ENCODE measurements at regions not wholly inside any gene's neighbourhood (a gene's known extent, or its start where the extent isn't known, plus 50 kb on each side); places are given as distances from the start of the nearest gene placed in this dataset.

GRCh38 chr9:22214021-22214420, 204.9 kb upstream of the CDKN2B start:
- Histone ChIP-seq H3K9me3 (ENCODE audit: control insufficient read depth, low read depth, low read length) (no peaks in the 10 kb centered on the region), H3K79me1 (ENCODE audit: insufficient read depth, low read depth, low read length, poor library complexity, severe bottlenecking) (no peaks in the 10 kb centered on the region), H3K14ac (ENCODE audit: insufficient read depth, low read length) (no peak overlapping the region), H4K8ac (replicated peaks; ENCODE audit: insufficient read length, low read depth, low read length) (no peak overlapping the region), H3K9ac (ENCODE audit: extremely low read depth, insufficient read length, low read length) (no peak overlapping the region), H3K27ac (ENCODE audit: insufficient read length, low read depth, low read length) (no peak overlapping the region), H2AK5ac (ENCODE audit: insufficient read length, low read length) (no peak overlapping the region), H4K91ac (ENCODE audit: insufficient read length, low read depth, low read length) (no peak overlapping the region), H2BK15ac (ENCODE audit: low read depth, low read length) (no peak overlapping the region), H3K23ac (ENCODE audit: insufficient read length, low read depth, low read length) (no peak overlapping the region), H3K23me2 (ENCODE audit: insufficient read length, low read depth, low read length, poor library complexity, severe bottlenecking) (no peaks in the 10 kb centered on the region), H3K79me2 (ENCODE audit: insufficient read depth, low read length) (no peaks in the 10 kb centered on the region), H3K56ac (ENCODE audit: insufficient read length, low read depth, low read length) (no peak overlapping the region), H4K5ac (ENCODE audit: insufficient read length, low read depth, low read length) (no peak overlapping the region), H3K4ac (ENCODE audit: low read depth, low read length) (no peak overlapping the region), H2BK20ac (ENCODE audit: low read depth, low read length, poor library complexity, severe bottlenecking) (no peak overlapping the region), H2BK120ac (ENCODE audit: low read depth, low read length, poor library complexity, severe bottlenecking) (no peak overlapping the region), H3K4me1 (ENCODE audit: insufficient read depth, low read length) (no peaks in the 10 kb centered on the region; the same call in 1 of the 2 replicates), H2BK5ac (ENCODE audit: insufficient read length, low read length) (no peak overlapping the region), H2AFZ (ENCODE audit: low read length) (no peak overlapping the region), H3T11ph (ENCODE audit: low read length) (no peak overlapping the region), H2BK12ac (ENCODE audit: insufficient read length, low read depth, low read length) (no peak overlapping the region), H3K18ac (ENCODE audit: insufficient read length, low read depth, low read length) (no peak overlapping the region), H4K20me1 (ENCODE audit: control insufficient read depth, insufficient read depth, insufficient read length) (no peaks in the 10 kb centered on the region), H3K4me2 (ENCODE audit: insufficient read depth, insufficient read length, low read length) (no peak overlapping the region), H3K27me3 (ENCODE audit: insufficient read depth, low read length) (no peaks in the 10 kb centered on the region)
- no peak for TF ChIP-seq CTCF (conservative IDR thresholded peaks at IDR 0.05)
- H3K27me3 Mint-ChIP-seq (ENCODE audit: low read depth) = no peaks in the 10 kb centered on the region
- no peak overlapping the region for H3K4me3 Mint-ChIP-seq
- no CpG with 5 or more reads among the region's 3 CpGs for WGBS (ENCODE audit: extremely low coverage, insufficient read length, low lambda C conversion rate)
- no peak overlapping the region for H3K27ac Mint-ChIP-seq
- peaks cover 2 to 9% of the 10 kb centered on the region in 2 experiments; a peak in 3 of 4 replicates for H3K4me1 Mint-ChIP-seq
- DNase-seq = no peak
- H3K36me3 Mint-ChIP-seq (ENCODE audit: insufficient read depth in 1 of 3, low read depth in 3 of 3) = no peaks in the 10 kb centered on the region
- H3K9me3 Mint-ChIP-seq = no peaks in the 10 kb centered on the region

All from H9 (cell line).